Hematopoietic multipotent progenitor cell treated with erythropoietin and hydrocortisone succinate and interleukin-3 and kit ligand, for 8 days (in vitro differentiated cells): ENCODE measurements at regions not wholly inside any gene's neighbourhood (a gene's known extent, or its start where the extent isn't known, plus 50 kb on each side); places are given as distances from the start of the nearest gene placed in this dataset.
"Not testable (repeated sequence)": the region's sequence is repeated elsewhere in the genome, so short reads cannot be mapped to it uniquely, and the experiment has no call there.

Source experiments
- DNase-seq: peaks from one replicate; pipeline ENCODE4 v3.0.0-alpha.2; 2015

- no peak for DNase-seq
Observed at GRCh38 chr11:127803755-127804154, 783.6 kb downstream of the ETS1 start.

- DNase-seq = no peak
Observed at GRCh38 chr11:127800989-127801688, 786.2 kb downstream of the ETS1 start.

GRCh38 chr11:127795326-127795725 is 792.0 kb downstream of the ETS1 start:
- DNase-seq = no peak

GRCh38 chr11:127791844-127792243 is 791.3 kb upstream of the KIRREL3 start:
- no peak for DNase-seq

GRCh38 chr11:127790592-127790991 is 790.0 kb upstream of the KIRREL3 start:
- DNase-seq = no peak

- DNase-seq = peak; percentile 4
Observed at GRCh38 chr11:127789927-127790326, 789.4 kb upstream of the KIRREL3 start.

- DNase-seq = not testable (repeated sequence)
Observed at GRCh38 chr11:127772938-127773337, 772.4 kb upstream of the KIRREL3 start.

- not testable (repeated sequence) for DNase-seq
Observed at GRCh38 chr11:127768931-127769330, 768.4 kb upstream of the KIRREL3 start.

GRCh38 chr11:127766734-127767133 is 766.2 kb upstream of the KIRREL3 start:
- DNase-seq = no peak

GRCh38 chr11:127738771-127739286 is 738.3 kb upstream of the KIRREL3 start:
- no peak for DNase-seq

GRCh38 chr11:127737499-127737898 is 736.9 kb upstream of the KIRREL3 start:
- no peak for DNase-seq

- DNase-seq = peak; percentile 76
Observed at GRCh38 chr11:127733552-127733951, 733.0 kb upstream of the KIRREL3 start.

GRCh38 chr11:127726367-127726766 is 725.8 kb upstream of the KIRREL3 start:
- no peak for DNase-seq

GRCh38 chr11:127723714-127724113 is 723.1 kb upstream of the KIRREL3 start:
- no peak for DNase-seq

- DNase-seq = no peak
Observed at GRCh38 chr11:127713226-127713625, 712.7 kb upstream of the KIRREL3 start.

- no peak for DNase-seq
Observed at GRCh38 chr11:127711748-127712147, 711.2 kb upstream of the KIRREL3 start.

GRCh38 chr11:127710831-127711230 is 710.3 kb upstream of the KIRREL3 start:
- no peak for DNase-seq

- DNase-seq = no peak
Observed at GRCh38 chr11:127709960-127710359, 709.4 kb upstream of the KIRREL3 start.

GRCh38 chr11:127693686-127694085 is 693.1 kb upstream of the KIRREL3 start:
- no peak for DNase-seq

GRCh38 chr11:127683321-127683720 is 682.8 kb upstream of the KIRREL3 start:
- DNase-seq = no peak

GRCh38 chr11:127679816-127680545 is 679.4 kb upstream of the KIRREL3 start:
- DNase-seq = no peak

- no peak for DNase-seq
Observed at GRCh38 chr11:127678631-127679030, 678.1 kb upstream of the KIRREL3 start.

- no peak for DNase-seq
Observed at GRCh38 chr11:127677660-127678425, 677.3 kb upstream of the KIRREL3 start.
